Loucy (cell line): ENCODE measurements at regions not wholly inside any gene's neighbourhood (a gene's known extent, or its start where the extent isn't known, plus 50 kb on each side); places are given as distances from the start of the nearest gene placed in this dataset.
A peak's percentile ranks its signal among the peaks of the same experiment; 100 is the strongest.

Experiments
- H2AFZ ChIP-seq: fragments of 200-600 bp; sonication (generic); 2 replicates; pipeline ENCODE4 v1.6.0; 2016; ENCODE audit warnings: antibody characterized with exemption, mild to moderate bottlenecking, low read length, moderate library complexity
- H3F3A ChIP-seq: fragments of 200-600 bp; 2 replicates; pipeline ENCODE4 v1.6.0; 2016; ENCODE audit warnings: antibody characterized with exemption, low read depth, mild to moderate bottlenecking
- H3K27me3 ChIP-seq: fragments of 200-600 bp; sonication (generic); 2 replicates; pipeline ENCODE4 v1.6.1; 2014; ENCODE audit warnings: low read length, mild to moderate bottlenecking; ENCODE audit not compliant: insufficient read depth, poor library complexity, severe bottlenecking
- H3K36me3 ChIP-seq: fragments of 200-600 bp; sonication (generic); 2 replicates; pipeline ENCODE4 v1.6.1; 2016; ENCODE audit warnings: low read length; ENCODE audit not compliant: insufficient read depth
- H3K4me1 ChIP-seq: fragments of 200-600 bp; sonication (generic); 2 replicates; pipeline ENCODE4 v1.5.1; 2014; ENCODE audit warnings: low read length, mild to moderate bottlenecking; ENCODE audit not compliant: insufficient read depth, poor library complexity, severe bottlenecking
- H3K4me2 ChIP-seq: fragments of 200-600 bp; sonication (generic); 2 replicates; pipeline ENCODE4 v1.6.0; 2014; ENCODE audit warnings: antibody characterized with exemption, low read length, low read depth, mild to moderate bottlenecking; ENCODE audit not compliant: poor library complexity, severe bottlenecking
- H3K4me3 ChIP-seq: fragments of 200-600 bp; sonication (generic); 2 replicates; pipeline ENCODE4 v1.5.1; 2014; ENCODE audit warnings: low read length, mild to moderate bottlenecking, mixed read lengths; ENCODE audit not compliant: poor library complexity, severe bottlenecking
- H3K79me2 ChIP-seq: fragments of 200-600 bp; sonication (generic); 2 replicates; pipeline ENCODE4 v1.6.1; 2014; ENCODE audit warnings: low read length; ENCODE audit not compliant: insufficient read depth
- H3K9ac ChIP-seq: fragments of 200-600 bp; sonication (generic); 2 replicates; pipeline ENCODE4 v1.6.0; 2014; ENCODE audit warnings: mild to moderate bottlenecking, low read depth, low read length, moderate library complexity; ENCODE audit not compliant: poor library complexity, severe bottlenecking
- H3K9me2 ChIP-seq: fragments of 200-600 bp; sonication (generic); replicated peaks from 2 replicates; pipeline ENCODE4 v1.6.1; 2016; ENCODE audit warnings: low read depth, low read length, mixed read lengths
- H3K9me3 ChIP-seq: fragments of 200-600 bp; sonication (generic); 2 replicates; pipeline ENCODE4 v1.6.1; 2014; ENCODE audit warnings: mild to moderate bottlenecking, antibody characterized with exemption, low read length, low read depth; ENCODE audit not compliant: insufficient read depth
- H4K20me1 ChIP-seq: fragments of 200-600 bp; sonication (generic); 2 replicates; pipeline ENCODE4 v1.6.0; 2014; ENCODE audit warnings: antibody characterized with exemption, low read length, mild to moderate bottlenecking; ENCODE audit not compliant: insufficient read depth, poor library complexity, severe bottlenecking
- CTCF ChIP-seq: fragments of 200-600 bp; sonication (generic); conservative IDR thresholded peaks from 2 replicates; pipeline ENCODE4 v1.5.1; 2014; ENCODE audit warnings: mild to moderate bottlenecking, antibody characterized with exemption, low read length
- EZH2phosphoT487 ChIP-seq: fragments of 200-600 bp; IDR thresholded peaks from 2 replicates; pipeline ENCODE4 v1.6.1; 2018; ENCODE audit warnings: antibody characterized with exemption, mild to moderate bottlenecking, moderate library complexity, borderline replicate concordance

DNA sequence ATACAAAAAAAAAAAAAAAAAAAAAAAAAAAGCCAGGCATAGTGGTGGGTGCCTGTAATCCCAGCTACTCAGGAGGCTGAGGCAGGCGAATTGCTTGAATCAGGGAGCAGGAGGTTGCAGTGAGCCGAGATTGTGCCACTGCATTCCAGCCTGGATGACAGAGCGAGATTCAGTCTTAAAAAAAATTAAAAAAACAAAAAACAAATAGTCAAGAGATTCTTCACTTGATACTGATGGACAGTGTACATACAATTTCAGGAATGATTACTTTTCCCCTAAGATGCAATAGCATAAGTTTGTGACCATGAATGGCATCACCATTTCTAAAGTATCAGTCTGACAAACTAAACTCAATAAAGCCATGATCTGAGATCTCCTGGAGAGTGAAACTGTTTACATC lies 60.8 kb upstream of the IVNS1ABP start:
- no peak overlapping the region for H3K4me3 ChIP-seq
- no peaks in the 10 kb centered on the region for H4K20me1 ChIP-seq
- no peaks in the 10 kb centered on the region for H3K9me2 ChIP-seq
- no peak overlapping the region for H2AFZ ChIP-seq
- no peaks in the 10 kb centered on the region for H3K36me3 ChIP-seq
- TF ChIP-seq EZH2phosphoT487 (no peak), CTCF (no peak)
- H3K27me3 ChIP-seq = no peaks in the 10 kb centered on the region
- H3F3A ChIP-seq = no peaks in the 10 kb centered on the region
- H3K4me1 ChIP-seq = peaks cover 11% of the 10 kb centered on the region
- no peak overlapping the region for H3K9ac ChIP-seq
- no peak overlapping the region for H3K4me2 ChIP-seq
- H3K79me2 ChIP-seq = no peaks in the 10 kb centered on the region
- no peaks in the 10 kb centered on the region for H3K9me3 ChIP-seq

DNA sequence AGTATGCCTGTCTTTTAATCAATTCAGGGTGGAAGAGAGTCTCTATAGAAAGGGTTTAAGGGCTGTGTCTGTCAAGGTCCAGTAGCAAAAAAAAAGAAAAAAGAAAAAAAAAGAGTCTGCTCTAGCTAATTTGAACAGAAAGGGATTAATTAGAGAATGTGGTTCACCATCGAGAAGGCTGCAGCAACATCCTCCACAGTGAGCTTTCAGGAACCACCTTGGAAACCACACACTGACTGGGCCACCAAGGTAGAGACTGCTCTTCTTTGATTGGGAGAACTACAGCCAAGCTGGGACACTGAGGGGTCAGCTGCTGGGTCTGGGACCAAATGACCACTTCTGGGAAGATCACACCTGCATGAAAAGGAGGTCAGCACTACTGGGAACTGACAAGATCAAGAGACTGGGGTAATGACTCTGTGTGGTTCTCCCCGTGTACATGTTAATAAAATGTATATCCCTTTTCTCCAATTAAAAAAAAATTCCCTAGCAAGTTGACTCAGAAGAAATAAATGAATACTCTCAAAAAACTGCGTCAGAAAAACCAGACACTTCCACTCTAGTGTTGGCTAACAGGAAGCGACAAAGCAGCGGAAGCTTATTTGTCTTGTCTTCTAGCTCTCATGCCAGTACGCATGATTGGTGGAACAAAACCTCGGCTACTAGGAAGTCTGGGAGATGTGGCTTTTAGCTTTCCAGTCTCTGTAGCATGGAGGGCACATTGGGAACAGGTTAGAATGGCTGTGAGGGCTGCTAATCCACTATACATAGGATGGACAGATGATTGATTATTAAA lies 60.0 kb upstream of the IVNS1ABP start:
- H3K4me1 ChIP-seq = peaks cover 11% of the 10 kb centered on the region
- H2AFZ ChIP-seq = no peak overlapping the region
- no peaks in the 10 kb centered on the region for H4K20me1 ChIP-seq
- no peaks in the 10 kb centered on the region for H3F3A ChIP-seq
- no peaks in the 10 kb centered on the region for H3K9me2 ChIP-seq
- H3K36me3 ChIP-seq = no peaks in the 10 kb centered on the region
- H3K27me3 ChIP-seq = no peaks in the 10 kb centered on the region
- no peak overlapping the region for H3K4me3 ChIP-seq
- no peak overlapping the region for H3K9ac ChIP-seq
- no peak for TF ChIP-seq EZH2phosphoT487
- H3K9me3 ChIP-seq = no peaks in the 10 kb centered on the region
- H3K4me2 ChIP-seq = no peak overlapping the region
- no peaks in the 10 kb centered on the region for H3K79me2 ChIP-seq

DNA sequence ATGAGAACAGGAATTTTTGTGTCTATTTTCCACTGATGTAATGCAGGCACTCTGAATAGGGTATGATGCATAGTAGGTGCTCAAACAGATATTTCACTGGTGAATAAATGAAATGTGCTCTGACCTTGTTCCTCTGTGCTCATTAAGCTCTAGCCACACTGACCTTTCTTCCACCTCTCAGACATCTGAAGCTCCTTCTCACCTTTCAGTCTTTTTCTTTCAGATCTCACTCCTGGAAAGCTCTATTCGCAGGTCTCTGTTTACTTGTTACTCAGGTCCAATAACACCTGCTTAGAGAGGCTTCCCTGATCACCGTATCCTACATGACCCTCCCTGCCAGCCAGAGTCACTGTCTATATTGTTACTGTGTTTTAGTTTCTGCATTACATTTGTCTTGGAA lies 59.2 kb upstream of the IVNS1ABP start:
- Histone ChIP-seq H3K9me2 (no peaks in the 10 kb centered on the region), H3K79me2 (no peaks in the 10 kb centered on the region), H4K20me1 (no peaks in the 10 kb centered on the region), H2AFZ (no peak overlapping the region), H3K4me3 (no peak overlapping the region), H3K9me3 (no peaks in the 10 kb centered on the region), H3F3A (no peaks in the 10 kb centered on the region), H3K36me3 (no peaks in the 10 kb centered on the region), H3K4me2 (no peak overlapping the region), H3K9ac (no peak overlapping the region), H3K27me3 (no peaks in the 10 kb centered on the region), H3K4me1 (peaks cover 11% of the 10 kb centered on the region)
- no peak for TF ChIP-seq EZH2phosphoT487
- TF ChIP-seq CTCF = no peak

DNA sequence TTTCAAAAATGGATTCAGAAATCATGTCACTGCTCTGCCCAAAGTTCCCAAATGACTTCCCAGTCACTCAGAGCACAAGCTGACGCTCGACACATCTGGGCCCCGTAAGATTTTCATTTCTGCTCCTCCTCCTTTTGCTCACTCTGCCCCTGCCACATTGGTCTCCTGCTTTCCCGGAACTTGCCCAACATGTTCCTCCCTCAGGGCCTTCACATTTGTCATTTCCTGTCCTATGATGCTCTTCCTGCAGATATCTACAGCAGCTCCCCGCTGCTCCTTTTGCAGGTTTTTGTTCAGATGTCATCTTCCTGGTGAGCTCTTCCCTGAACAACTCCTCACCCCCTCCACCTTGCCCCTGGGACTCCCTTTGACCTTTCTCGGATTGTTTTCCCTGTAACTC lies 58.5 kb upstream of the IVNS1ABP start:
- Histone ChIP-seq H3K36me3 (no peaks in the 10 kb centered on the region), H3K9me2 (no peaks in the 10 kb centered on the region), H3K4me3 (no peak overlapping the region), H3K4me1 (peaks cover 11% of the 10 kb centered on the region), H2AFZ (peak overlapping the region; percentile 45; the same call in 1 of the 2 replicates), H3K9me3 (no peaks in the 10 kb centered on the region), H3K9ac (no peak overlapping the region), H3F3A (no peaks in the 10 kb centered on the region), H4K20me1 (no peaks in the 10 kb centered on the region), H3K79me2 (no peaks in the 10 kb centered on the region), H3K27me3 (no peaks in the 10 kb centered on the region), H3K4me2 (no peak overlapping the region)
- TF ChIP-seq CTCF (no peak), EZH2phosphoT487 (no peak)
